GM21619 (cell line): ENCODE measurements at regions not wholly inside any gene's neighbourhood (a gene's known extent, or its start where the extent isn't known, plus 50 kb on each side); places are given as distances from the start of the nearest gene placed in this dataset.
A peak's percentile ranks its signal among the peaks of the same experiment; 100 is the strongest.

Experiments used
- ATAC-seq: cut with Tn5 transposase; IDR thresholded peaks from one replicate; pipeline ENCODE4 v1.9.1; 2021; ENCODE audit not compliant: unreplicated experiment

DNA sequence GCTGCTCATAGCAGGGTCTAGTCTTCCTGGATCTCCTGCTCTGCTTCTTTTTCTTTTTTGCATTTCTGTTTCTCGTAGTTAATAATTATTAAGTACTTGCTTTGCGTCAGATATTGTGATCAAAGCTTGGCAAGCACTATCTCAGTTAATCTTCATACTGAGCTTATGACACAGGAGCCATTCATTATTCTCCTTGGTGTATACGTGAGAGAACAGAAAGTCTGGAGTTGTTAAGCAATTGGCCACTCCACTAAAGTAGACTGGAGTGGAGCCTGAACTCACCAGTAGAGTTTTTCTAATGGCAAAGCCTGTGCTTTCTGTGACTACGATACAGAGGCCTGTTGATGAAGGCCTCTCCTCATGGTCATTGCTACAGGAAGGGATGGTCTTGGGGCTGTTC is 285.9 kb downstream of the RFC3 start:
- ATAC-seq: no peak

- no peak for ATAC-seq
Measured at GRCh38 chr13:34104853-34105252, 286.9 kb downstream of the RFC3 start.

DNA sequence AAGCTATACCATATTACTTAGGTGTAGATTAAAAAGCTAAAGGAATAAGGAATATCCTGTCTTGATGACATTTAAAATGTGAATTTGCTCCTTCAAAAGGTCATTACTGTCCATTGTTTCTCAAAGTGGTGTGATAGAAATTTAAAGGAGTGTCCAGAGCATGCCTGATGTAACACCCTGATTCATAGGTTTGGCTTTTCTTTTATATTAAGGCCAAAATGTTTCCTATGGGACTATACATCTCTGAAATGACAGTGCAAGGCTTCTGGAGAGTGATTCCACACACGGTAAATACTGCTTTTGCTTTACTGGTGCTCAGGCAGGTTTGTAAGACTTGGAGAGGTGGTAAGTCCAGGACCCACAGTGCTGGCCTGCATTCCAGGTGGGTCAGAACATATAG is 289.9 kb downstream of the RFC3 start:
- no peak for ATAC-seq

DNA sequence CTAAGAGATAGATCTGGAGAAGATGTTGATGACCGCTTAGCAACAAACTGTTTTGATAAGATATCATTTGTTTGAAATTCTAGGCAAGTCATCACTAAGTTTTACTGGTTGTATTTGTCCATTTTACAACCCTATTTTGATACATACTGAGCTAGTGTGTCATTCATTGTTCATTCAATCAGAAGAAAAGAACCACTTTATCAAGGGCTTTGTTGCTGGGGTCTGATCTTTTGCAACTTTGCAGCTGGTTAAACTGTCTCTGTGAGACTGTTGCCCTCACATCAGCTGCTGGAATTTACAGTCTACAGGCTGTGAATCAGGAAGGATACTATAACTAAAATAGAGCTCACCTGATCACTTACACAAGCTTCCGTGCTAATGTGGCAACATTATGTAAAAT is 290.5 kb downstream of the RFC3 start:
- ATAC-seq: no peak

- no peak for ATAC-seq
Measured at GRCh38 chr13:34114581-34114980, 296.6 kb downstream of the RFC3 start.

- no peak for ATAC-seq
Measured at GRCh38 chr13:34116651-34117050, 298.7 kb downstream of the RFC3 start.

DNA sequence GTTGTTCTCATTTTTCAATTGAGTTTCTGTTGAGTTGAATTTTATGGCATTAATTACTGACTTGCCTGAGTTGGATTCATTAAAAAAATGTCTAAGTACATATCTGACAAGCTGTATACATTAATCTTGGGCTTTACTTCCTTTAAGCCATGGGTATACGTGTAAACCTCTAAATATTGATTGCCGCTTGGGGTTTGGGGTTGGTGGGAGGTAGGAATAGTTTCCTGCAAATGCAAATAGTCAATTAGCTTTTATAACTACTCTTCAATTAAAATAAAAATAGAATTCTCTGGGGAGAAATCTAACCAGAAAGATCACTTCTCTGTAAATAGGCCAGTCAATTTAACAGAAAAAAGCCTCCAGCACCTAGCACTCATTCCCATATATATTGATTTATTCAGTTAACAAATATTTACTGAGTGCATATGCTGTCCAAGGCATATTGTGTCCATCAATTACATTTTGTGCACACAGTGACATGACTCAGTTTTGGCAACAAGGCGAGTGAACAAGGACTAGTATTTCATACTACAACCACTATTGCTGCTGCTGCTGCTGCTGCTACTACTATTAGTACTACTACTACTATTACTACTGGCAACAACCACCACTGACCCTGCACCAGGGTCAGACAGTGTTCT is 306.8 kb downstream of the RFC3 start:
- ATAC-seq: no peak

DNA sequence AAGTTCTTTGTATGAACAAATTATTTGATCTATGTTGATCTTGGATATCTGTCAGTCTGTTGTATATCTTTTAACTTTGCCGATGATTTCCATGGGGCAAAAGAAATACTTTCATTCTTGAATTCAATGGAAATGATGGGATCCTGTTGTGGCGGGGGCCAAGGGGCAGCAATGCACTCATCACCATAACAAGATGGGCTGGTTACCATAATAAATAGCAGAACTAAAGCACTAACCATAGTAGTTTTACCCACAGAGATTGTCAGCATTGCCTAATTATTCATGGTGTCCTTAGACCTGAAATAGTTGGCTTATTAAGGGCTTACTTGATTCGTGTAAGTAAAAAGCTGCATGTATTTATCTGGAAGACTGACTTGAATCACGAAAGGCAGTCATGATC is 309.6 kb downstream of the RFC3 start:
- ATAC-seq: no peak

DNA sequence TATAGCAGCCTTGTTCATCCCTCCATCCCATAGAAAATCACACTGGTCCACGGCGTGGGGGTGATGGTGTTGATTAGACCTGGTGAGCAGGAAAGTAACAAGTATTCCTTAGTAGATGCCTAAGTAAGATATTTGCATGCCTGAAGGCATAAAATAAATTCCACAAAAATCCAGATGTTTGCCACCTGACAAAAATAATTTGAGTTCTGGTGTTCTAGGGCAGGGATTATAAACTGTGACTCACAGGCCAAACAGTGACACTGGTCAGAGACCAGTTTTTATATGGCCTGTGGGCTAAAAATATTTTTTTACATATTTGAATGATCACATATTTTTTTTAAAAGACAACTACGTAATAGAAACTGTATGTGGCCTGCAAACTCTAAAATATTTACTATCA is 310.7 kb downstream of the RFC3 start:
- ATAC-seq: no peak

GRCh38 chr13:34129436-34129835 is 311.5 kb downstream of the RFC3 start:
- no peak for ATAC-seq

DNA sequence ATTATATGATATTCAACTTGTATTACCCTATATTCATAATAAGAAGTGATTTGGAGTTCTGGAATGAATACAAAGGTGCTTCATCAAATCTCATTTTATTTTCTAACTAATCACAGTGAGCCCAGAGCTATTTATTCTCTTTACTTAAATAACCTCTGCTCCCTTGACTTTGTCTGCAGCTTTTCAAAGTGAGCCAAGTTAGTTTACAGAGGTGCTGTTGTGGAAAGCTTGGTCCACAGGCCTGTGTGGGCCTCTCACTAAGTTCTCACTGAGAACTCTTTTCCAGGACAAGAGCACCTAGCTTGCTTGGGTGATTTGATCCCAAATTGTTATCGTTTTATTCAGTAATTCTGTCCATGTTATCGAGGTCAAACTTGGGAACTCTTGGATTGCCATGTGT is 319.3 kb downstream of the RFC3 start:
- ATAC-seq: no peak

DNA sequence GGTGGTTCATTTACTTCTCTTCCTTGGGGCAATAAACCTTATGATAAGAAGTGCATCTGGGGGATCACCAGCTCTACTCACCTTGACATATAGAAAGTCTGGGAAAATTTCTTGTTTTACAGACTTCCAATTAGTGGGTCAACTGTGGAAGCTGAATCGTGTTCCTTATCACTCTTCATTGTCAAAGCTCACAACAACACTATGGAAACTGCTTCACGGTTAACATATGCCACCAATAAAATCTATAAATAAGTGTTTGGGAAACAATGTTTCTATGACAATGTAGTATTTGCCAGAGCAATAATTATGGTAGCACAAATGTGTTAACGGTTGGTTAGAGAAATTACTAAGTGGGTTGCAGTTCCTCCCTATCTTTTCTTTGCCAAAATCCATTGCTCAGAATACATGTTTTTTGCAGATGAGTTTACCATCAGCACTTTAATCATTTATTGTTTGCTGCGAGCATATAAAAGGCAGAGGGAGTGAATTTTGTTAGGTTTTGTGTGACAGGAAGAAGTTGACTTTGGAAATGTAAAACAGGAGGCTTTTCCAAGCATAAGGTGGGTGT is 321.8 kb downstream of the RFC3 start:
- ATAC-seq: no peak

- no peak for ATAC-seq
Measured at GRCh38 chr13:34143637-34144036, 325.7 kb downstream of the RFC3 start.

DNA sequence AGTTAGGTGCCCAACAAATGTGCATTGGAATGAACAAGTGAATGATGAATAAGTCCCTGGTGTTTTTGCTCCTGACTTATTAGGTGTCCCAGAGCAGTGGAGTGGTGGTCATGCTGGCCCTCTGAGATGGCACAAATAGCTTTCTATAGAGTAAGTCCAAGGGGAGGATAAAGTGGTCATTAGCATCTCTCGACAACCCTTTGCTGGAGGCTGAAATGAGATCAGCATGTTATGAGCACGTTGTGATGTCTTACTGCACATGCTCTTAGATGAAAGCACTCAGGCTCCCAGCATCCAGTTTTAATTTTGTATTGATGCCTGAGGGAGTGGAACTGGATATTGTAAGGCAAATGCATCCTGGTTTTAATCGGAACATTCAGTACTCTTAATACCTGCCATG is 326.2 kb downstream of the RFC3 start:
- ATAC-seq: no peak

- no peak for ATAC-seq
Measured at GRCh38 chr13:34145061-34145460, 327.1 kb downstream of the RFC3 start.

- no peak for ATAC-seq
Measured at GRCh38 chr13:34148359-34148758, 330.4 kb downstream of the RFC3 start.

DNA sequence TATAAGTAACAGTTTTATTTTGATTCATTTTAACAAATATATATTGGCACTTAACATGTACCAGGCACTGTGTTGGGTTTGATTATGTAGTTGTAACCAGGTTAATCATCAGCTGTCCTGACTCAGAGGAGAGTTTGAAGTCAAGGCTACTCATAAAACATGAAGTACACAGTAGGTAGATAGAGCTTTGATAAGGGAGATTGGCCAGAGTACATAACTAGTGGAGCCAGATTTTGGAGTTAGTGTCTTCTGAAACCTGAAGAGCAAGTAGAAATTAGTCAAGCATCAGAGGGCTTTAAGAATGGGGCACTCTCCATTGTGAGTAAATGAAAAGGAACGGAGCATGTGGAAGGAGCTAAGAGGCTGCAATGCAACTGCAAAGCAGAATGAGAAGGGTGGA is 333.9 kb downstream of the RFC3 start:
- ATAC-seq: no peak

GRCh38 chr13:34152409-34152808 is 334.5 kb downstream of the RFC3 start:
- no peak for ATAC-seq

- ATAC-seq: no peak
Measured at GRCh38 chr13:34152996-34153395, 335.0 kb downstream of the RFC3 start.

DNA sequence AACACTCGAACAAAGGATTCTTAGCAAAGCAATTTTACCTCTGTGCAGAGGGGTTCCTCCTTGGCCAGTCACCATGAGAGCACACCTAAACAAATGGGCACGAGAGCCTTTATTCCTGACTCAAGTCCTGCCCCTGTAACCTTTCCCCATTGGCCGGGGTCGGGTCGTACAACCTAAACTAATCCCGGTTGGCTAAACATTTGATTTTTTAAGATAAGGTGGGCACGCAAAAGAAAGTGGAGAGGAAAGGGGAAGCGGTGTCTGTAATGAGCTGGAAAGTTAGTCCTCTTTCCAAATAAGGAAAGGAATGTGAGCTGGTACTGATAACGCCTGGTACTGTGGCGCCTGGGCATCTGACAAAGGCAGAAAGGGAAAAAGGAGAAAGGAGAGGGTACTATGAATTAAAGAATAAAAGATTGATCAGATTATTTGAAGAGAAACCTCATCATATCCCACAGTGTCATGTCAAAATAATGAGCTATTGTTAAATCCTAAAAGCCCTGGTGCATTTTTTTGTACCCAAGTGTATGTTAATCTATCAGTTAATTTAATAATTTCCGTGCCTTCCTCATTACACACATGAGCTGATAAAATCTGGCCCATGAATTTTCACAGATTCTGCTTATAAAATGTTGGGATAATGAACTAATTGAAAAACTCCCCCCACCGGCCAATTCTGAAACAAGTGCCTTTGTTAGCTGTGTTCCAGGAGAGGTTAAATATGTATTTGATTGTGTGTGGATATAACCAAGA is 335.7 kb downstream of the RFC3 start:
- ATAC-seq: no peak

- ATAC-seq: no peak
Measured at GRCh38 chr13:34155931-34156607, 338.1 kb downstream of the RFC3 start.

- ATAC-seq: peak; percentile 100
Measured at GRCh38 chr13:34156841-34157365, 339.0 kb downstream of the RFC3 start.
